ENCODE measurements at regions not wholly inside any gene's neighbourhood (a gene's known extent, or its start where the extent isn't known, plus 50 kb on each side); places are given as distances from the start of the nearest gene placed in this dataset.
"Not testable (repeated sequence)": the region's sequence is repeated elsewhere in the genome, so short reads cannot be mapped to it uniquely, and the experiment has no call there.

GRCh38 chr4:131459430-131460101, 1689.5 kb upstream of the PCDH10 start:
- Histone ChIP-seq H3K4me3 (no peak overlapping the region), H3K36me3 (no peaks in the 10 kb centered on the region), H3K4me1 (no peaks in the 10 kb centered on the region), H3K27ac (no peak overlapping the region), H3K9me3 (no peaks in the 10 kb centered on the region), H3K27me3 (no peaks in the 10 kb centered on the region)
- no peak for DNase-seq (ENCODE audit: extremely low spot score in 2 of 2)
- TF ChIP-seq POLR2A (IDR thresholded peaks at IDR 0.05) (no peak), POLR2AphosphoS5 (IDR thresholded peaks at IDR 0.05; ENCODE audit: insufficient read depth in 1 of 2, low read depth in 1 of 2) (no peak), CTCF (IDR thresholded peaks at IDR 0.05) (no peak)
- intact Hi-C loops (cut with DNase I) = no loop called here

DNA sequence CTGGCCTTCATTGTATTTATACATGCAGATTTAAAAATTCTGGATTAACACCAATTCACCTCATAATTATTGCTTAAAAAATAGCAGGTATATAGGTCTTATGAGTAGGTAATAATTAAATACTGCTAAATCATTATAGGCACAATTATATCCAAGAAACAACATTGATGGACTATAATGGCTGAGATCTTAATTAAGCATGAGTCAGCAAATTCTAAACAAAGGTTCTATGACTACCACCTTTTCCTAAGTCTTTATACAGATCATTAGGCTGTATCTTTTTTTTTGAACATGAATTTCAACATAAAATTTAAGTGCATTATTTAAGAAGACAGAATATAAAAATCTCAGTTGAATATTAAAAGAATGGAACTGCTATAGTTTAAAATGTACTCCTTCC, 1678.7 kb upstream of the PCDH10 start:
- H3K9me3 ChIP-seq = no peaks in the 10 kb centered on the region
- H3K4me3 ChIP-seq = no peak overlapping the region
- intact Hi-C loops (cut with DNase I) = no loop called here
- no peaks in the 10 kb centered on the region for H3K4me1 ChIP-seq
- H3K27me3 ChIP-seq = no peaks in the 10 kb centered on the region
- H3K36me3 ChIP-seq = no peaks in the 10 kb centered on the region
- no peak for DNase-seq (ENCODE audit: extremely low spot score in 2 of 2)
- TF ChIP-seq POLR2A (IDR thresholded peaks at IDR 0.05) = no peak
- no peak for TF ChIP-seq POLR2AphosphoS5 (IDR thresholded peaks at IDR 0.05; ENCODE audit: insufficient read depth in 1 of 2, low read depth in 1 of 2)
- TF ChIP-seq CTCF (IDR thresholded peaks at IDR 0.05) = no peak
- H3K27ac ChIP-seq = no peak overlapping the region

GRCh38 chr4:131488772-131489171, 1660.3 kb upstream of the PCDH10 start:
- DNase-seq (ENCODE audit: extremely low spot score in 2 of 2) = no peak
- Histone ChIP-seq H3K36me3 (no peaks in the 10 kb centered on the region), H3K4me3 (no peak overlapping the region), H3K9me3 (no peaks in the 10 kb centered on the region), H3K4me1 (no peaks in the 10 kb centered on the region), H3K27me3 (no peaks in the 10 kb centered on the region), H3K27ac (no peak overlapping the region)
- intact Hi-C loops (cut with DNase I) = no loop called here
- no peak for TF ChIP-seq POLR2AphosphoS5 (IDR thresholded peaks at IDR 0.05; ENCODE audit: insufficient read depth in 1 of 2, low read depth in 1 of 2)
- no peak for TF ChIP-seq POLR2A (IDR thresholded peaks at IDR 0.05)
- no peak for TF ChIP-seq CTCF (IDR thresholded peaks at IDR 0.05)

GRCh38 chr4:131496211-131496610, 1652.9 kb upstream of the PCDH10 start:
- DNase-seq (ENCODE audit: extremely low spot score in 2 of 2); H3K36me3 ChIP-seq; H3K9me3 ChIP-seq; H3K27me3 ChIP-seq; H3K4me3 ChIP-seq; H3K27ac ChIP-seq; intact Hi-C loops (cut with DNase I); H3K4me1 ChIP-seq: not testable (repeated sequence)

DNA sequence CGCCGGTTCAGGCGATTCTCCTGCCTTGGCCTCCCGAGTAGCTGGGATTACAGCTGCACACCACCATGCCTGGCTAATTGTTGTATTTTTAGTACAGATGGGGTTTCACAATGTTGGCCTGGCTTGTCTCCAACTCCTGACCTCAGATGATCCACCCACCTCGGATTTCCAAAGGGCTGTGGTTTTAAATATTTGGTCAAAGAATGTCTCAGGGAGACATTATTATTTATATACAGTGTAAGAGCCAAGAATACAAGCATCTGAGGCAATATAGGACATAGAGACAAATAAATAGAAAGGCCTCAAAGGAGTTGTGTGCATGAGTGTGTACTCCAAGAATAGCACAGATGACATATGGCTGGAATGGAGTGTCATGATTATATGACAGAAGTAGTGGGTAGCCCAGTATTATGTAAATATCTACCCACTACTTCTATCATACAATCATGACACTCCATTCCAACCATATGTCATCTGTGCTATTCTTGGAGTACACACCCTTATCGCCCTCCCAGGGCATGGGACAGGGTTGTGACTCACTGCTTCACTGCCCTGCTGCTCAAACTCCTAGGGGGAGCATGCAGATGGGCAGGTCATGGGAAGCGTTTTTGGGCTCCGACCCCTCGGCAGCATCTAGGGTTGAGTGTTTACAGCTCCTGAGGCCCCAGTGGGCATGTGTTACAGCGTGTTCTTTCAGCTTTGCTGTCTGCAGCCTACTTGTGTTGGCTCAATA, 1649.8 kb upstream of the PCDH10 start:
- Histone ChIP-seq H3K36me3 (no peaks in the 10 kb centered on the region), H3K27ac (no peak overlapping the region), H3K4me3 (no peak overlapping the region), H3K27me3 (no peaks in the 10 kb centered on the region), H3K9me3 (no peaks in the 10 kb centered on the region), H3K4me1 (no peaks in the 10 kb centered on the region)
- no peak for DNase-seq (ENCODE audit: extremely low spot score in 2 of 2)
- intact Hi-C loops (cut with DNase I) = no loop called here
- TF ChIP-seq POLR2A (IDR thresholded peaks at IDR 0.05) (no peak), POLR2AphosphoS5 (IDR thresholded peaks at IDR 0.05; ENCODE audit: insufficient read depth in 1 of 2, low read depth in 1 of 2) (no peak), CTCF (IDR thresholded peaks at IDR 0.05) (no peak)

Data from vagina (tissue), 2 donors.